Left ventricle myocardium inferior (tissue), 1 donor: ENCODE measurements at regions not wholly inside any gene's neighbourhood (a gene's known extent, or its start where the extent isn't known, plus 50 kb on each side); places are given as distances from the start of the nearest gene placed in this dataset.

Experiments
- DNase-seq: peaks from one replicate; pipeline ENCODE4 v3.0.0-alpha.2; 2020
- H3K27ac ChIP-seq: fragments of 200-600 bp; replicated peaks from 2 replicates; pipeline ENCODE4 v1.8.0; 2021
- H3K27me3 ChIP-seq: fragments of 200-600 bp; 2 replicates; pipeline ENCODE4 v1.8.0; 2021; ENCODE audit warnings: low read depth
- H3K36me3 ChIP-seq: fragments of 200-600 bp; 2 replicates; pipeline ENCODE4 v1.8.0; 2021
- H3K4me1 ChIP-seq: fragments of 200-600 bp; 2 replicates; pipeline ENCODE4 v1.8.0; 2021
- H3K4me3 ChIP-seq: fragments of 200-600 bp; 2 replicates; pipeline ENCODE4 v1.8.0; 2021; ENCODE audit warnings: mild to moderate bottlenecking, moderate library complexity
- H3K9me3 ChIP-seq: fragments of 200-600 bp; replicated peaks from 2 replicates; pipeline ENCODE4 v1.8.0; 2021
- intact Hi-C: fragments of 100-400 bp; cut with micrococcal nuclease; formaldehyde crosslinking; loops from one replicate; pipeline ENCODE4 v1.11.0; 2022
- TF ChIP-seq, protein P1 (sequence below): fragments of 200-600 bp; IDR thresholded peaks from 2 replicates; pipeline ENCODE4 v1.8.0; 2021; ENCODE audit warnings: antibody characterized with exemption, mild to moderate bottlenecking, borderline replicate concordance
- donor health status: DM: no; HTN: yes; CAD: no; lungs with severe emphysema.

DNA sequence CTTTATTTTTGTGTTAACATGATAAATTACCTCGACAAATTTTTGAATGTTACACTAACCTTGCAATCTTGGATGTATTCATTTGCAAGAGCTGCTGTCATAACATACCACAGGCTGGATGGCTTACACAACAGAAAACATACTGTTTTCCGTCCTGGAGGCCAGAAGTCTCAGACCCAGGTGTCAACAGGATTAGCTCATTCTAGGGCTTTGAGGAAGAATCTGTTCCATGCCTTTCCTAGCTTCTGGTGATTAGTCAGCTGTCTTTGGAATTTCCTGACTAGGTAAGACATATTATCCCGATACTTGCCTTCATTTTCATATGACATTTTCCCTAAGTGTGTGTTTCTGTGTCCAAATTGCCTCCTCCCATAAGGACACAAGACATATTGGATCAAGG is 188.6 kb upstream of the CDH19 start:
- no peaks in the 10 kb centered on the region for H3K9me3 ChIP-seq
- H3K36me3 ChIP-seq, result no peaks in the 10 kb centered on the region
- no peaks in the 10 kb centered on the region for H3K27me3 ChIP-seq
- H3K27ac ChIP-seq, result no peak overlapping the region
- TF ChIP-seq, protein P1, sequence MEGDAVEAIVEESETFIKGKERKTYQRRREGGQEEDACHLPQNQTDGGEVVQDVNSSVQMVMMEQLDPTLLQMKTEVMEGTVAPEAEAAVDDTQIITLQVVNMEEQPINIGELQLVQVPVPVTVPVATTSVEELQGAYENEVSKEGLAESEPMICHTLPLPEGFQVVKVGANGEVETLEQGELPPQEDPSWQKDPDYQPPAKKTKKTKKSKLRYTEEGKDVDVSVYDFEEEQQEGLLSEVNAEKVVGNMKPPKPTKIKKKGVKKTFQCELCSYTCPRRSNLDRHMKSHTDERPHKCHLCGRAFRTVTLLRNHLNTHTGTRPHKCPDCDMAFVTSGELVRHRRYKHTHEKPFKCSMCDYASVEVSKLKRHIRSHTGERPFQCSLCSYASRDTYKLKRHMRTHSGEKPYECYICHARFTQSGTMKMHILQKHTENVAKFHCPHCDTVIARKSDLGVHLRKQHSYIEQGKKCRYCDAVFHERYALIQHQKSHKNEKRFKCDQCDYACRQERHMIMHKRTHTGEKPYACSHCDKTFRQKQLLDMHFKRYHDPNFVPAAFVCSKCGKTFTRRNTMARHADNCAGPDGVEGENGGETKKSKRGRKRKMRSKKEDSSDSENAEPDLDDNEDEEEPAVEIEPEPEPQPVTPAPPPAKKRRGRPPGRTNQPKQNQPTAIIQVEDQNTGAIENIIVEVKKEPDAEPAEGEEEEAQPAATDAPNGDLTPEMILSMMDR, result no peak
- no peak for DNase-seq
- intact Hi-C loops, result no loop called here
- H3K4me3 ChIP-seq, result no peak overlapping the region
- no peaks in the 10 kb centered on the region for H3K4me1 ChIP-seq

DNA sequence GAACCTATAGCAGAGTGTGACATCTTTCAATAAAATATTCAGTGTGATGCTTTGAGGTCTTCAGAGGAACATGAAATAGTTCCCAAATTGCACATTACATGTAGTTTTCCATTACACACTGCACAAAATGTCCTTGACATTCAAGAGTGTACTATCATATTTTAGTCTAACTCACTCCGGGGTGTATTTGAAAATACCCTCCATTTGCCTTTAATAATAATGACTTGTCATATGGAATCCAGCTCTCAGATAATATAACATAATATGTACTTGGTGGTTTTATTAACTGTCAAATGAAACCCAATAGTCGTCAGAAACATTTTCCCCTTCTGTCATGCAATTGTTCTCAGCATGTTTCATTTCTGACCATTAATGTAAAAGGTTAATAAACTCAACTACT is 176.7 kb upstream of the CDH19 start:
- no peak for DNase-seq
- no peaks in the 10 kb centered on the region for H3K9me3 ChIP-seq
- no peak overlapping the region for H3K27ac ChIP-seq
- TF ChIP-seq, protein P1, result no peak
- H3K27me3 ChIP-seq, result no peaks in the 10 kb centered on the region
- intact Hi-C loops, result no loop called here
- no peak overlapping the region for H3K4me3 ChIP-seq
- H3K36me3 ChIP-seq, result no peaks in the 10 kb centered on the region
- no peaks in the 10 kb centered on the region for H3K4me1 ChIP-seq

DNA sequence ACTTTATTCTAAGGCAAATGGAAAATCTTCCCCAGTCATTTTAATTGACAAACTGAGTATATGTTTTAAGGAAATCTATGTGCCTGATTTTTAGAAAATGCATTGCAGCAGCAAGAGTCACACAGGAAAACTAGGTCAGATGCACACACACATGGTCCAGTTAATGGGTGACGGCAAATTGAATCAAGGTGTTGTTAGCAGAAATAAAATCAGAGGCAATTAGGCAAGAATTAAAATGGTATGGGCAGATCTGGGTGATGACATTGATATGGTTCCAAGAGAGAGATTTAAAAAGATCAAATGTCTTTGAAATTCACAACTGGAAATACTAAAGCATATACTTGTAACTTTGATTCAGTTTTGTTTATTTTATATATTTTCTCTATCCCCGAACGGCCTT is 174.2 kb upstream of the CDH19 start:
- no peaks in the 10 kb centered on the region for H3K27me3 ChIP-seq
- no peak overlapping the region for H3K4me3 ChIP-seq
- TF ChIP-seq, protein P1, result no peak
- intact Hi-C loops, result no loop called here
- no peaks in the 10 kb centered on the region for H3K36me3 ChIP-seq
- H3K4me1 ChIP-seq, result no peaks in the 10 kb centered on the region
- no peak overlapping the region for H3K27ac ChIP-seq
- DNase-seq, result no peak
- no peaks in the 10 kb centered on the region for H3K9me3 ChIP-seq

- Histone ChIP-seq H3K9me3 (peaks cover 3% of the 10 kb centered on the region), H3K27ac (no peak overlapping the region), H3K4me1 (no peaks in the 10 kb centered on the region), H3K4me3 (no peak overlapping the region), H3K27me3 (no peaks in the 10 kb centered on the region), H3K36me3 (no peaks in the 10 kb centered on the region)
- intact Hi-C loops, result no loop called here
- no peak for DNase-seq
- TF ChIP-seq, protein P1, result no peak
These were observed 165.5 kb upstream of the CDH19 start for GRCh38 chr18:66769375-66769774.

- no peaks in the 10 kb centered on the region for H3K4me1 ChIP-seq
- H3K27me3 ChIP-seq, result no peaks in the 10 kb centered on the region
- H3K9me3 ChIP-seq, result no peaks in the 10 kb centered on the region
- H3K27ac ChIP-seq, result peak overlapping the region; percentile 28
- H3K36me3 ChIP-seq, result no peaks in the 10 kb centered on the region
- TF ChIP-seq, protein P1, result no peak
- H3K4me3 ChIP-seq, result no peak overlapping the region
- peak; percentile 29 for DNase-seq
- intact Hi-C loops, result no loop called here
These were observed 160.3 kb upstream of the CDH19 start for GRCh38 chr18:66764230-66764629.

DNA sequence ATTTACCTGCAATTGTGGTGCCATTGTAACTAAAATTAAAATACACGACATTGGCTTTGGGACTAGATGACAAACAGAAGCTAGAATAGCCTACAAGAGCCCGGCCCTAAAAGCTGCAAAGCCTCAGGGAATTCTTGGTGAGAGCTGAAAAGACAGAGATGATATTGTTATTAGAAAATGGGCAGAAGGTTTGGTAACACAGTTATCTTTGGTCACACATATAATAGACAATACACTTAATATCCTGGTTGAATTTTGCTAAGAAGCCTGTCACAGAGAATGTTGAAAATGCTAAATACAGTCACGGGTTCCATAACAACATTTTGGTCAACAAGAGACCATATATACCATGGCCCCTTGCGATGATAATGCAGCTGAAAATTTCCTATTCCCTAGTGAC is 157.3 kb upstream of the CDH19 start:
- no peaks in the 10 kb centered on the region for H3K27me3 ChIP-seq
- DNase-seq, result no peak
- no peaks in the 10 kb centered on the region for H3K36me3 ChIP-seq
- no peaks in the 10 kb centered on the region for H3K4me1 ChIP-seq
- no peaks in the 10 kb centered on the region for H3K9me3 ChIP-seq
- no peak overlapping the region for H3K4me3 ChIP-seq
- TF ChIP-seq, protein P1, result no peak
- intact Hi-C loops, result no loop called here
- H3K27ac ChIP-seq, result no peak overlapping the region
